ENCODE measurements at regions not wholly inside any gene's neighbourhood (a gene's known extent, or its start where the extent isn't known, plus 50 kb on each side); places are given as distances from the start of the nearest gene placed in this dataset.
A peak's percentile ranks its signal among the peaks of the same experiment; 100 is the strongest.

- no peak for TF ChIP-seq CTCF (IDR thresholded peaks at IDR 0.05)
- Histone ChIP-seq H3K4me3 (no peak overlapping the region), H3K36me3 (no peaks in the 10 kb centered on the region), H3K9me3 (no peaks in the 10 kb centered on the region), H3K4me1 (no peaks in the 10 kb centered on the region), H3K27me3 (peaks cover 0 to 16% of the 10 kb centered on the region in 2 donors), H3K27ac (no peak overlapping the region)
- no peak for ATAC-seq
- DNase-seq = no peak
- intact Hi-C loops (cut with DNase I) = no loop called here
Measured at GRCh38 chr16:85971902-85972638, 73.1 kb downstream of the IRF8 start.

- intact Hi-C loops (cut with DNase I) = no loop called here
- ATAC-seq (no peak), DNase-seq (no peak)
- TF ChIP-seq CTCF (IDR thresholded peaks at IDR 0.05) = no peak
- peaks cover 0 to 19% of the 10 kb centered on the region in 2 donors for H3K4me1 ChIP-seq
- H3K27ac ChIP-seq = no peak overlapping the region
- H3K36me3 ChIP-seq = no peaks in the 10 kb centered on the region
- H3K9me3 ChIP-seq = no peaks in the 10 kb centered on the region
- H3K27me3 ChIP-seq = peaks cover 0 to 35% of the 10 kb centered on the region in 2 donors
- no peak overlapping the region for H3K4me3 ChIP-seq
Measured at GRCh38 chr16:85974428-85975375, 75.7 kb downstream of the IRF8 start.

GRCh38 chr16:85975451-85975981 lies 76.6 kb downstream of the IRF8 start:
- TF ChIP-seq CTCF (IDR thresholded peaks at IDR 0.05) = no peak
- H3K4me3 ChIP-seq = no peak overlapping the region
- intact Hi-C loops (cut with DNase I) = no loop called here
- peaks cover 0 to 19% of the 10 kb centered on the region in 2 donors for H3K4me1 ChIP-seq
- ATAC-seq (no peak), DNase-seq (no peak)
- no peaks in the 10 kb centered on the region for H3K36me3 ChIP-seq
- H3K9me3 ChIP-seq = no peaks in the 10 kb centered on the region
- no peak overlapping the region for H3K27ac ChIP-seq
- peaks cover 0 to 36% of the 10 kb centered on the region in 2 donors for H3K27me3 ChIP-seq

- no peaks in the 10 kb centered on the region for H3K9me3 ChIP-seq
- no peaks in the 10 kb centered on the region for H3K36me3 ChIP-seq
- ATAC-seq (peak; percentile 37), DNase-seq (peak in 1 of 4 donors; percentile 49)
- peak overlapping the region in 1 of 2 donors; percentile 41 for H3K27ac ChIP-seq
- no peak overlapping the region for H3K4me3 ChIP-seq
- H3K27me3 ChIP-seq = peaks cover 0 to 35% of the 10 kb centered on the region in 2 donors
- intact Hi-C loops (cut with DNase I) = no loop called here
- TF ChIP-seq CTCF (IDR thresholded peaks at IDR 0.05) = no peak
- peaks cover 0 to 30% of the 10 kb centered on the region in 2 donors for H3K4me1 ChIP-seq
Measured at GRCh38 chr16:85978291-85978775, 79.4 kb downstream of the IRF8 start.
